C4-2B (cell line): ENCODE measurements at regions not wholly inside any gene's neighbourhood (a gene's known extent, or its start where the extent isn't known, plus 50 kb on each side); places are given as distances from the start of the nearest gene placed in this dataset.
A peak's percentile ranks its signal among the peaks of the same experiment; 100 is the strongest.

ENCODE experiments used
- ZFX ChIP-seq: fragments of 450-650 bp; IDR thresholded peaks from 2 replicates; pipeline ENCODE4 v1.6.1; 2017
- TF ChIP-seq, protein P1 (sequence below): fragments of 450-650 bp; conservative IDR thresholded peaks from 2 replicates; pipeline ENCODE4 v1.5.1; 2017; ENCODE audit warnings: mild to moderate bottlenecking

DNA sequence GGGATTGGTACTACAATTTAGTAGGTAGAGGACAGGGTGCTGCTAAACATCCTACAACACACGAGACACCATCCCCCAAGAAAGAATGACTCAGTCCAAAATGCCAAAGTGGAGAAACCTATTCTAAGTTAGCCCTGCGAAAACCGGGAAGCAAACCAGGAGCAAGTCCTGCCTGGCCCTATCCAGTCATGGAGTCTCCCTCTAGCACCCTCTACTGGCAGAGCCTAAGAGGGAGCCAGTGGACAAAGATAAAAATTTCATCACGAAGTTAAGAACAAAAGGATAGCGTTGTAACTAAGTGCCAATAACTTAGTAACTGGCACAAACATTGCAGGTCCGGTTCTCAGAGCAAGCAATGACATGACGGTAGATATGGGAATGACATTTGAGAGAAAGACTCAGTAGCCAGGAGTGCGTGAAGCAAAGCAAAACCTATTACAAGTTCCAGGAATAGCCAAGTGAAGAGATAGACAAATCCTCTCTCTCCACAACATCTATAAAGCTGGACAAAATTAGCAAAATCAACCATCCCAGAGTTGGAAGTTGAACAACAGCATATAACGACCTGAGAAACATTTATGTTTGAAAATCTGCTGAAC is 383.5 kb downstream of the OMA1 start:
- TF ChIP-seq, protein P1, sequence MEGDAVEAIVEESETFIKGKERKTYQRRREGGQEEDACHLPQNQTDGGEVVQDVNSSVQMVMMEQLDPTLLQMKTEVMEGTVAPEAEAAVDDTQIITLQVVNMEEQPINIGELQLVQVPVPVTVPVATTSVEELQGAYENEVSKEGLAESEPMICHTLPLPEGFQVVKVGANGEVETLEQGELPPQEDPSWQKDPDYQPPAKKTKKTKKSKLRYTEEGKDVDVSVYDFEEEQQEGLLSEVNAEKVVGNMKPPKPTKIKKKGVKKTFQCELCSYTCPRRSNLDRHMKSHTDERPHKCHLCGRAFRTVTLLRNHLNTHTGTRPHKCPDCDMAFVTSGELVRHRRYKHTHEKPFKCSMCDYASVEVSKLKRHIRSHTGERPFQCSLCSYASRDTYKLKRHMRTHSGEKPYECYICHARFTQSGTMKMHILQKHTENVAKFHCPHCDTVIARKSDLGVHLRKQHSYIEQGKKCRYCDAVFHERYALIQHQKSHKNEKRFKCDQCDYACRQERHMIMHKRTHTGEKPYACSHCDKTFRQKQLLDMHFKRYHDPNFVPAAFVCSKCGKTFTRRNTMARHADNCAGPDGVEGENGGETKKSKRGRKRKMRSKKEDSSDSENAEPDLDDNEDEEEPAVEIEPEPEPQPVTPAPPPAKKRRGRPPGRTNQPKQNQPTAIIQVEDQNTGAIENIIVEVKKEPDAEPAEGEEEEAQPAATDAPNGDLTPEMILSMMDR = peak; percentile 96
- no peak for TF ChIP-seq ZFX
